ENCODE measurements at regions not wholly inside any gene's neighbourhood (a gene's known extent, or its start where the extent isn't known, plus 50 kb on each side); places are given as distances from the start of the nearest gene placed in this dataset.

GRCh38 chr18:78571063-78571785 lies 408.4 kb upstream of the SALL3 start:
- ChIA-PET POLR2A (no interaction called here), CTCF (no interaction called here)
- Mint-ChIP-seq H3K9me3 (ENCODE audit: insufficient read depth) (peaks cover 15% of the 10 kb centered on the region), H3K36me3 (ENCODE audit: low read depth) (no peaks in the 10 kb centered on the region), H3K27ac (no peak overlapping the region), H3K4me3 (no peak overlapping the region), H3K27me3 (ENCODE audit: low read depth) (no peaks in the 10 kb centered on the region), H3K4me1 (ENCODE audit: low read depth) (no peaks in the 10 kb centered on the region)
- ATAC-seq, result no peak
- DNase-seq, result no peak

- H3K9me3 Mint-ChIP-seq (ENCODE audit: insufficient read depth), result peaks cover 15% of the 10 kb centered on the region
- H3K27ac Mint-ChIP-seq, result no peak overlapping the region
These were observed 407.7 kb upstream of the SALL3 start for GRCh38 chr18:78571831-78572347.

GRCh38 chr18:78573773-78574172 lies 405.8 kb upstream of the SALL3 start:
- DNase-seq, result no peak
- ChIA-PET POLR2A (no interaction called here), CTCF (no interaction called here)
- Mint-ChIP-seq H3K27me3 (ENCODE audit: low read depth) (no peaks in the 10 kb centered on the region), H3K4me3 (no peak overlapping the region), H3K4me1 (ENCODE audit: low read depth) (no peaks in the 10 kb centered on the region), H3K27ac (no peak overlapping the region), H3K36me3 (ENCODE audit: low read depth) (no peaks in the 10 kb centered on the region), H3K9me3 (ENCODE audit: insufficient read depth) (peaks cover 11% of the 10 kb centered on the region)
- ATAC-seq, result no peak

More at GRCh38 chr18:78571831-78572347, 407.7 kb upstream of the SALL3 start:
- Mint-ChIP-seq H3K27me3 (ENCODE audit: low read depth) (no peaks in the 10 kb centered on the region), H3K4me1 (ENCODE audit: low read depth) (no peaks in the 10 kb centered on the region), H3K4me3 (no peak overlapping the region), H3K36me3 (ENCODE audit: low read depth) (no peaks in the 10 kb centered on the region)
- ChIA-PET CTCF (no interaction called here), POLR2A (no interaction called here)
- ATAC-seq, result no peak
- DNase-seq, result no peak

GRCh38 chr18:78576967-78577366 lies 402.7 kb upstream of the SALL3 start:
- CTCF ChIA-PET, result no interaction called here
- H3K4me3 Mint-ChIP-seq, result no peak overlapping the region
- POLR2A ChIA-PET, result no interaction called here
- no peaks in the 10 kb centered on the region for H3K4me1 Mint-ChIP-seq (ENCODE audit: low read depth)
- ATAC-seq (no peak), DNase-seq (no peak)
- no peaks in the 10 kb centered on the region for H3K27me3 Mint-ChIP-seq (ENCODE audit: low read depth)
- peaks cover 8% of the 10 kb centered on the region for H3K9me3 Mint-ChIP-seq (ENCODE audit: insufficient read depth)
- H3K27ac Mint-ChIP-seq, result no peak overlapping the region
- H3K36me3 Mint-ChIP-seq (ENCODE audit: low read depth), result no peaks in the 10 kb centered on the region

GRCh38 chr18:78579449-78579848 lies 400.2 kb upstream of the SALL3 start:
- CTCF ChIA-PET, result no interaction called here
- H3K9me3 Mint-ChIP-seq (ENCODE audit: insufficient read depth), result no peaks in the 10 kb centered on the region
- ATAC-seq, result no peak
- no peak for DNase-seq
- no peaks in the 10 kb centered on the region for H3K27me3 Mint-ChIP-seq (ENCODE audit: low read depth)
- H3K4me1 Mint-ChIP-seq (ENCODE audit: low read depth), result no peaks in the 10 kb centered on the region
- POLR2A ChIA-PET, result no interaction called here
- H3K4me3 Mint-ChIP-seq, result no peak overlapping the region
- no peak overlapping the region for H3K27ac Mint-ChIP-seq
- no peaks in the 10 kb centered on the region for H3K36me3 Mint-ChIP-seq (ENCODE audit: low read depth)

GRCh38 chr18:78579854-78580577 lies 399.6 kb upstream of the SALL3 start:
- Mint-ChIP-seq H3K27me3 (ENCODE audit: low read depth) (no peaks in the 10 kb centered on the region), H3K36me3 (ENCODE audit: low read depth) (no peaks in the 10 kb centered on the region), H3K27ac (no peak overlapping the region), H3K4me1 (ENCODE audit: low read depth) (no peaks in the 10 kb centered on the region), H3K9me3 (ENCODE audit: insufficient read depth) (no peaks in the 10 kb centered on the region), H3K4me3 (no peak overlapping the region)
- CTCF ChIA-PET, result no interaction called here
- POLR2A ChIA-PET, result no interaction called here
- DNase-seq, result no peak
- ATAC-seq, result no peak

GRCh38 chr18:78580835-78581339 lies 398.7 kb upstream of the SALL3 start:
- ChIA-PET POLR2A (no interaction called here), CTCF (no interaction called here)
- ATAC-seq (no peak), DNase-seq (no peak)
- Mint-ChIP-seq H3K27me3 (ENCODE audit: low read depth) (no peaks in the 10 kb centered on the region), H3K27ac (no peak overlapping the region), H3K4me3 (no peak overlapping the region), H3K9me3 (ENCODE audit: insufficient read depth) (no peaks in the 10 kb centered on the region), H3K36me3 (ENCODE audit: low read depth) (no peaks in the 10 kb centered on the region), H3K4me1 (ENCODE audit: low read depth) (no peaks in the 10 kb centered on the region)

GRCh38 chr18:78582181-78582709 lies 397.4 kb upstream of the SALL3 start:
- ATAC-seq (no peak), DNase-seq (no peak)
- Mint-ChIP-seq H3K36me3 (ENCODE audit: low read depth) (no peaks in the 10 kb centered on the region), H3K27me3 (ENCODE audit: low read depth) (no peaks in the 10 kb centered on the region), H3K4me1 (ENCODE audit: low read depth) (no peaks in the 10 kb centered on the region), H3K4me3 (no peak overlapping the region), H3K27ac (no peak overlapping the region), H3K9me3 (ENCODE audit: insufficient read depth) (no peaks in the 10 kb centered on the region)
- CTCF ChIA-PET, result no interaction called here
- POLR2A ChIA-PET, result no interaction called here

GRCh38 chr18:78582898-78583738 lies 396.5 kb upstream of the SALL3 start:
- Mint-ChIP-seq H3K36me3 (ENCODE audit: low read depth) (no peaks in the 10 kb centered on the region), H3K27ac (no peak overlapping the region), H3K9me3 (ENCODE audit: insufficient read depth) (no peaks in the 10 kb centered on the region), H3K4me3 (no peak overlapping the region), H3K4me1 (ENCODE audit: low read depth) (no peaks in the 10 kb centered on the region), H3K27me3 (ENCODE audit: low read depth) (no peaks in the 10 kb centered on the region)
- DNase-seq (no peak), ATAC-seq (no peak)
- ChIA-PET POLR2A (no interaction called here), CTCF (no interaction called here)

GRCh38 chr18:78583739-78584458 lies 395.7 kb upstream of the SALL3 start:
- POLR2A ChIA-PET, result no interaction called here
- no peaks in the 10 kb centered on the region for H3K27me3 Mint-ChIP-seq (ENCODE audit: low read depth)
- CTCF ChIA-PET, result no interaction called here
- H3K4me1 Mint-ChIP-seq (ENCODE audit: low read depth), result no peaks in the 10 kb centered on the region
- ATAC-seq (no peak), DNase-seq (no peak)
- H3K9me3 Mint-ChIP-seq (ENCODE audit: insufficient read depth), result no peaks in the 10 kb centered on the region
- H3K27ac Mint-ChIP-seq, result no peak overlapping the region
- no peaks in the 10 kb centered on the region for H3K36me3 Mint-ChIP-seq (ENCODE audit: low read depth)
- no peak overlapping the region for H3K4me3 Mint-ChIP-seq

GRCh38 chr18:78584459-78585022 lies 395.1 kb upstream of the SALL3 start:
- Mint-ChIP-seq H3K9me3 (ENCODE audit: insufficient read depth) (no peaks in the 10 kb centered on the region), H3K36me3 (ENCODE audit: low read depth) (no peaks in the 10 kb centered on the region), H3K4me1 (ENCODE audit: low read depth) (no peaks in the 10 kb centered on the region), H3K27me3 (ENCODE audit: low read depth) (no peaks in the 10 kb centered on the region), H3K4me3 (no peak overlapping the region), H3K27ac (no peak overlapping the region)
- ATAC-seq, result no peak
- ChIA-PET CTCF (no interaction called here), POLR2A (no interaction called here)
- no peak for DNase-seq

Measured in activated CD8-positive, alpha-beta T cell treated with anti-CD3 and anti-CD28 coated beads, Interleukin-2, amount 10 ng/mL, durations not matched to agents 7 days and 5 days (primary cell).